ENCODE measurements at regions not wholly inside any gene's neighbourhood (a gene's known extent, or its start where the extent isn't known, plus 50 kb on each side); places are given as distances from the start of the nearest gene placed in this dataset.
A peak's percentile ranks its signal among the peaks of the same experiment; 100 is the strongest.
"Not testable (repeated sequence)": the region's sequence is repeated elsewhere in the genome, so short reads cannot be mapped to it uniquely, and the experiment has no call there.

GRCh38 chr2:49715597-49715996, 561.3 kb upstream of the FSHR start:
- in situ Hi-C loops (cut with HindIII; ENCODE audit: low pct_ligation_motif_present, low pct_unique_long_range_greater_than_20kb, low sequenced_read_pairs), result no loop called here
- no peak for DNase-seq

GRCh38 chr2:49714454-49714853, 560.1 kb upstream of the FSHR start:
- no peak for DNase-seq
- in situ Hi-C loops (cut with HindIII; ENCODE audit: low pct_ligation_motif_present, low pct_unique_long_range_greater_than_20kb, low sequenced_read_pairs), result no loop called here

- in situ Hi-C loops (cut with HindIII; ENCODE audit: low pct_ligation_motif_present, low pct_unique_long_range_greater_than_20kb, low sequenced_read_pairs), result no loop called here
- no peak for DNase-seq
Measured at GRCh38 chr2:49702740-49703139, 548.4 kb upstream of the FSHR start.

- no peak for DNase-seq
- in situ Hi-C loops (cut with HindIII; ENCODE audit: low pct_ligation_motif_present, low pct_unique_long_range_greater_than_20kb, low sequenced_read_pairs), result no loop called here
Measured at GRCh38 chr2:49693961-49694360, 539.6 kb upstream of the FSHR start.

- DNase-seq; in situ Hi-C loops (cut with HindIII; ENCODE audit: low pct_ligation_motif_present, low pct_unique_long_range_greater_than_20kb, low sequenced_read_pairs): not testable (repeated sequence)
Measured at GRCh38 chr2:49692022-49692421, 537.7 kb upstream of the FSHR start.

- DNase-seq, result peak; percentile 30
- in situ Hi-C loops (cut with HindIII; ENCODE audit: low pct_ligation_motif_present, low pct_unique_long_range_greater_than_20kb, low sequenced_read_pairs), result no loop called here
Measured at GRCh38 chr2:49687918-49688317, 533.6 kb upstream of the FSHR start.

- DNase-seq, result no peak
- in situ Hi-C loops (cut with HindIII; ENCODE audit: low pct_ligation_motif_present, low pct_unique_long_range_greater_than_20kb, low sequenced_read_pairs), result no loop called here
Measured at GRCh38 chr2:49686897-49687442, 532.7 kb upstream of the FSHR start.

GRCh38 chr2:49686291-49686690, 532.0 kb upstream of the FSHR start:
- in situ Hi-C loops (cut with HindIII; ENCODE audit: low pct_ligation_motif_present, low pct_unique_long_range_greater_than_20kb, low sequenced_read_pairs), result no loop called here
- DNase-seq, result no peak

- no peak for DNase-seq
- in situ Hi-C loops (cut with HindIII; ENCODE audit: low pct_ligation_motif_present, low pct_unique_long_range_greater_than_20kb, low sequenced_read_pairs), result no loop called here
Measured at GRCh38 chr2:49677227-49677626, 522.9 kb upstream of the FSHR start.

GRCh38 chr2:49664827-49665226, 510.5 kb upstream of the FSHR start:
- in situ Hi-C loops (cut with HindIII; ENCODE audit: low pct_ligation_motif_present, low pct_unique_long_range_greater_than_20kb, low sequenced_read_pairs), result no loop called here
- no peak for DNase-seq

GRCh38 chr2:49661809-49662208, 507.5 kb upstream of the FSHR start:
- in situ Hi-C loops (cut with HindIII; ENCODE audit: low pct_ligation_motif_present, low pct_unique_long_range_greater_than_20kb, low sequenced_read_pairs), result no loop called here

GRCh38 chr2:49656853-49657252, 502.5 kb upstream of the FSHR start:
- in situ Hi-C loops (cut with HindIII; ENCODE audit: low pct_ligation_motif_present, low pct_unique_long_range_greater_than_20kb, low sequenced_read_pairs), result no loop called here
- DNase-seq, result no peak

More at GRCh38 chr2:49661809-49662208, 507.5 kb upstream of the FSHR start:
- DNase-seq, result no peak

GRCh38 chr2:49643149-49643548, 488.8 kb upstream of the FSHR start:
- in situ Hi-C loops (cut with HindIII; ENCODE audit: low pct_ligation_motif_present, low pct_unique_long_range_greater_than_20kb, low sequenced_read_pairs), result no loop called here
- no peak for DNase-seq

GRCh38 chr2:49640630-49641029, 486.3 kb upstream of the FSHR start:
- no peak for DNase-seq
- in situ Hi-C loops (cut with HindIII; ENCODE audit: low pct_ligation_motif_present, low pct_unique_long_range_greater_than_20kb, low sequenced_read_pairs), result no loop called here

GRCh38 chr2:49621016-49621415, 466.7 kb upstream of the FSHR start:
- in situ Hi-C loops (cut with HindIII; ENCODE audit: low pct_ligation_motif_present, low pct_unique_long_range_greater_than_20kb, low sequenced_read_pairs), result no loop called here

GRCh38 chr2:49619804-49620203, 465.5 kb upstream of the FSHR start:
- in situ Hi-C loops (cut with HindIII; ENCODE audit: low pct_ligation_motif_present, low pct_unique_long_range_greater_than_20kb, low sequenced_read_pairs), result no loop called here
- DNase-seq, result peak; percentile 26

More at GRCh38 chr2:49621016-49621415, 466.7 kb upstream of the FSHR start:
- DNase-seq, result no peak

GRCh38 chr2:49618491-49618890, 464.2 kb upstream of the FSHR start:
- in situ Hi-C loops (cut with HindIII; ENCODE audit: low pct_ligation_motif_present, low pct_unique_long_range_greater_than_20kb, low sequenced_read_pairs), result no loop called here
- DNase-seq, result no peak

- in situ Hi-C loops (cut with HindIII; ENCODE audit: low pct_ligation_motif_present, low pct_unique_long_range_greater_than_20kb, low sequenced_read_pairs), result no loop called here
- DNase-seq, result peak; percentile 47
Measured at GRCh38 chr2:49616800-49617199, 462.5 kb upstream of the FSHR start.

GRCh38 chr2:49611796-49612195, 457.5 kb upstream of the FSHR start:
- in situ Hi-C loops (cut with HindIII; ENCODE audit: low pct_ligation_motif_present, low pct_unique_long_range_greater_than_20kb, low sequenced_read_pairs); DNase-seq: not testable (repeated sequence)

- DNase-seq, result no peak
- in situ Hi-C loops (cut with HindIII; ENCODE audit: low pct_ligation_motif_present, low pct_unique_long_range_greater_than_20kb, low sequenced_read_pairs), result no loop called here
Measured at GRCh38 chr2:49600524-49600923, 446.2 kb upstream of the FSHR start.

GRCh38 chr2:49598231-49598630, 443.9 kb upstream of the FSHR start:
- in situ Hi-C loops (cut with HindIII; ENCODE audit: low pct_ligation_motif_present, low pct_unique_long_range_greater_than_20kb, low sequenced_read_pairs), result no loop called here
- DNase-seq, result no peak

Measured in ACHN (cell line).